Neural cell (in vitro differentiated cells): ENCODE measurements at regions not wholly inside any gene's neighbourhood (a gene's known extent, or its start where the extent isn't known, plus 50 kb on each side); places are given as distances from the start of the nearest gene placed in this dataset.

Experiments used
- CTCF ChIP-seq: fragments of 450-650 bp; IDR thresholded peaks from 2 replicates; pipeline ENCODE4 v1.5.1; 2014; ENCODE audit warnings: antibody characterized with exemption, mild to moderate bottlenecking, moderate library complexity; ENCODE audit not compliant: poor library complexity, severe bottlenecking
- EP300 ChIP-seq: fragments of 450-650 bp; conservative IDR thresholded peaks from 2 replicates; pipeline ENCODE4 v1.6.1; 2014; ENCODE audit warnings: antibody characterized with exemption, mild to moderate bottlenecking, moderate library complexity; ENCODE audit not compliant: poor library complexity, severe bottlenecking
- EZH2 ChIP-seq: fragments of 200-600, 300-800 bp; shearing (Covaris generic), sonication (generic); IDR thresholded peaks from 2 replicates; pipeline ENCODE4 v1.6.1; 2014; ENCODE audit warnings: antibody characterized with exemption, low read length, borderline replicate concordance, mild to moderate bottlenecking; ENCODE audit not compliant: insufficient read depth, poor library complexity, severe bottlenecking
- POLR2AphosphoS5 ChIP-seq: IDR thresholded peaks from 2 replicates; pipeline ENCODE4 v1.6.1; 2012
- REST ChIP-seq: IDR thresholded peaks from 2 replicates; pipeline ENCODE4 v1.6.1; 2012; ENCODE audit warnings: borderline replicate concordance
- TAF1 ChIP-seq: IDR thresholded peaks from 2 replicates; pipeline ENCODE4 v1.6.1; 2012; ENCODE audit warnings: low read depth

- TF ChIP-seq REST (no peak), CTCF (no peak), EP300 (no peak), TAF1 (no peak), POLR2AphosphoS5 (no peak), EZH2 (no peak)
Measured at GRCh38 chr13:40171566-40171965, 494.9 kb downstream of the FOXO1 start.
